ENCODE measurements at regions not wholly inside any gene's neighbourhood (a gene's known extent, or its start where the extent isn't known, plus 50 kb on each side); places are given as distances from the start of the nearest gene placed in this dataset.

GRCh38 chr6:9195322-9195721 is 760.0 kb upstream of the SLC35B3 start:
- no peak for TF ChIP-seq CTCF (IDR thresholded peaks at IDR 0.05; ENCODE audit: borderline replicate concordance, insufficient read depth, low read depth, low read length)
- no peak overlapping the region for H3K4me3 ChIP-seq (ENCODE audit: low read depth, low read length)

GRCh38 chr6:9192405-9192909 is 757.1 kb upstream of the SLC35B3 start:
- H3K4me3 ChIP-seq (ENCODE audit: low read depth, low read length), result no peak overlapping the region
- no peak for TF ChIP-seq CTCF (IDR thresholded peaks at IDR 0.05; ENCODE audit: borderline replicate concordance, insufficient read depth, low read depth, low read length)

- TF ChIP-seq CTCF (IDR thresholded peaks at IDR 0.05; ENCODE audit: borderline replicate concordance, insufficient read depth, low read depth, low read length), result no peak
- H3K4me3 ChIP-seq (ENCODE audit: low read depth, low read length), result no peak overlapping the region
These were observed 750.8 kb upstream of the SLC35B3 start for GRCh38 chr6:9186148-9186547.

DNA sequence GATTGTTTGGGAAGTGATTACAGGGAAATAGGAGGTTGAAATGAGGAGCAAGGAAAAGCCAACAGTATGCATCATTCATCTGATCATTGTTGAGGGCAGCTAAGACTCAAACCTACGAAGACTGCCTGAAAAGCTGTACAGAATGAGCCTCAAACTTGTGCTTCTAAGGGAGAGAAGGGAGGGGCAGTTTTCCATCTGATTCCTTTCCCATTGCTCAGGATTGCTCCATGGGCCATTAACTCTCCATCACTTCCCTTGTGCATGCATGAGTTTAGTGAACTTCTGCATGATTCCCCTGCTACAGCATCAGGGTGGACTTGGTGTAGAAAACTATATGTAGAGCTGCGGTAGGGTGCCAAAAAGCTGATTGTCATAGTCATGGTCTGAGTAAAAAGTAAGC is 742.7 kb upstream of the SLC35B3 start:
- no peak overlapping the region for H3K4me3 ChIP-seq (ENCODE audit: low read depth, low read length)
- no peak for TF ChIP-seq CTCF (IDR thresholded peaks at IDR 0.05; ENCODE audit: borderline replicate concordance, insufficient read depth, low read depth, low read length)

- H3K4me3 ChIP-seq (ENCODE audit: low read depth, low read length), result no peak overlapping the region
These were observed 737.9 kb upstream of the SLC35B3 start for GRCh38 chr6:9173229-9173628.

DNA sequence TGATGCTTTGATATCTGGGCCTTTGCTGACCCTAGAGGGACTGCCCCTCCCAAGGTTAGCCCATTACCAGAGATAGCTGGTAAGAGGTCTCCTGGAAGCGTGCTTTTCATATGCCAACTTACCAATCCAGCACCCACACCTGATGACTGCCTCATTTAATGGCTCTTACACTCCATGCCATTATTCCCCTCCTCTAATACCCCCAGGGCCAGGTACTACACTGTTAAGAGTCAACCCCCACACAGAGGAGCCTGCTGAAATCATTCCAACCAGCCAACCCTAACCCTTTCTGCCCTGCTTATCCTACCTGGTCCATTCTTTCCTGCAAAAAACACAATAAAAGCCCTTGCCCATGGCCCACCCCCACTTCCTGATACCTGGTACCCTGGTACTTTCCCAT is 736.8 kb upstream of the SLC35B3 start:
- no peak overlapping the region for H3K4me3 ChIP-seq (ENCODE audit: low read depth, low read length)
- TF ChIP-seq CTCF (IDR thresholded peaks at IDR 0.05; ENCODE audit: borderline replicate concordance, insufficient read depth, low read depth, low read length), result no peak

More at GRCh38 chr6:9173229-9173628, 737.9 kb upstream of the SLC35B3 start:
- TF ChIP-seq CTCF (IDR thresholded peaks at IDR 0.05; ENCODE audit: borderline replicate concordance, insufficient read depth, low read depth, low read length), result no peak

GRCh38 chr6:9168669-9169068 is 733.3 kb upstream of the SLC35B3 start:
- H3K4me3 ChIP-seq (ENCODE audit: low read depth, low read length), result no peak overlapping the region
- no peak for TF ChIP-seq CTCF (IDR thresholded peaks at IDR 0.05; ENCODE audit: borderline replicate concordance, insufficient read depth, low read depth, low read length)
